HepG2 (cell line): ENCODE measurements at regions not wholly inside any gene's neighbourhood (a gene's known extent, or its start where the extent isn't known, plus 50 kb on each side); places are given as distances from the start of the nearest gene placed in this dataset.

ENCODE experiments used
- ATAC-seq: fragments of 200-7000 bp; cut with Tn5 transposase; 3 replicates; pipeline ENCODE4 v1.9.1; 2020; ENCODE audit warnings: mild to moderate bottlenecking, moderate library complexity
- BruUV-seq: library from RNA; stranded (reverse); fragments of 400-500 nt; replicated peaks from 2 replicates; lab custom pipeline; 2021; lab: Mats Ljungman, UMichigan
- CTCF ChIA-PET: fragments of 300-600 bp; formaldehyde crosslinking; extraction: SDS; loops from one replicate; lab custom pipeline; 2021; ENCODE audit warnings: low total read pairs, inconsistent platforms, low intra/inter-chr PET ratio; lab: Yijun Ruan, JAX
- POLR2A ChIA-PET: fragments of 350-600 bp; sonication (Branson Sonifier 250); formaldehyde crosslinking; loops from one replicate; lab custom pipeline; 2020; ENCODE audit warnings: antibody characterized with exemption, inconsistent platforms; lab: Yijun Ruan, JAX
- DNase-seq: peaks from one replicate; pipeline ENCODE4 v3.0.0-alpha.2; 2015; ENCODE audit warnings: low spot score
- FAIRE-seq: peaks from 3 replicates; lab custom pipeline; 2011; peaks lifted over from hg19 to GRCh38; lab: Jason Lieb, UNC
- H2AFZ ChIP-seq: one replicate; pipeline ENCODE4 v1.6.1; 2011; ENCODE audit warnings: low read length, inconsistent platforms
- H3K27ac ChIP-seq: fragments of 300-600 bp; 3 replicates; pipeline ENCODE4 v1.8.0; 2011; ENCODE audit warnings: mixed run types, mild to moderate bottlenecking, mixed read lengths, low read length, inconsistent platforms; ENCODE audit not compliant: insufficient read depth; ENCODE audit errors: extremely low read length
- H3K27me3 ChIP-seq, 2 experiments: fragments of 200-600 bp in 1 of 2; 2 replicates in 1 of 2; 3 replicates in 1 of 2; pipeline versions ENCODE4 v1.6.0 to v1.8.0; 2011; ENCODE audit warnings: low read length in 2 of 2, mild to moderate bottlenecking in 2 of 2, moderate library complexity in 2 of 2, inconsistent platforms in 1 of 2; ENCODE audit not compliant: insufficient read depth in 2 of 2, control insufficient read depth in 1 of 2
- H3K36me3 ChIP-seq, 2 experiments: fragments of 200-600 bp in 1 of 2; replicated peaks in 1 of 2; 2 replicates in 1 of 2; 3 replicates in 1 of 2; pipeline versions ENCODE4 v1.5.1 to v1.8.0; 2011; ENCODE audit warnings: low read length in 2 of 2, inconsistent platforms in 1 of 2; ENCODE audit not compliant: insufficient read depth in 2 of 2, control insufficient read depth in 1 of 2
- H3K4me1 ChIP-seq: 2 replicates; pipeline ENCODE4 v1.5.1; 2012; ENCODE audit warnings: low read length, inconsistent platforms; ENCODE audit not compliant: insufficient read depth
- H3K4me2 ChIP-seq: 2 replicates; pipeline ENCODE4 v1.6.0; 2011; ENCODE audit warnings: low read depth, low read length, inconsistent platforms
- H3K4me3 ChIP-seq, 3 experiments: fragments of 200-600 bp in 1 of 3; sonication (generic), shearing (Covaris generic) in 1 of 3; replicated peaks in 1 of 3; 2 replicates each; pipeline ENCODE4 v1.5.1; 2011 to 2016; ENCODE audit warnings: low read length in 3 of 3, inconsistent platforms in 2 of 3, low read depth in 2 of 3, mild to moderate bottlenecking in 2 of 3, control low read depth in 1 of 3, mixed read lengths in 1 of 3; ENCODE audit not compliant: insufficient read depth in 1 of 3
- H3K79me2 ChIP-seq: one replicate; pipeline ENCODE4 v1.6.1; 2011; ENCODE audit warnings: low read length, inconsistent platforms; ENCODE audit not compliant: insufficient read depth
- H3K9ac ChIP-seq: 2 replicates; pipeline ENCODE4 v1.6.0; 2011; ENCODE audit warnings: mild to moderate bottlenecking, low read depth, low read length, inconsistent platforms; ENCODE audit not compliant: insufficient read depth
- H3K9me3 ChIP-seq: 2 replicates; pipeline ENCODE4 v1.5.1; 2012; ENCODE audit warnings: mild to moderate bottlenecking, low read length
- H4K20me1 ChIP-seq: 2 replicates; pipeline ENCODE4 v1.6.0; 2011; ENCODE audit warnings: inconsistent platforms, mild to moderate bottlenecking, low read length, moderate library complexity; ENCODE audit not compliant: insufficient read depth
- EHMT2 ChIP-seq: fragments of 200-600 bp; sonication (generic); IDR thresholded peaks from 2 replicates; pipeline ENCODE4 v1.7.0; 2017; ENCODE audit warnings: antibody characterized with exemption, low read depth, low read length, borderline replicate concordance
- FOXC1 ChIP-seq: sonication (generic); formaldehyde crosslinking; IDR thresholded peaks from 2 replicates; pipeline ENCODE4 v1.8.0; 2022; ENCODE audit warnings: mild to moderate bottlenecking, missing genetic modification reagents, borderline replicate concordance
- GZF1 ChIP-seq: sonication (generic); formaldehyde crosslinking; IDR thresholded peaks from 2 replicates; pipeline ENCODE4 v1.5.1; 2020; ENCODE audit warnings: mild to moderate bottlenecking, missing genetic modification reagents
- HDAC1 ChIP-seq: sonication (generic); formaldehyde crosslinking; IDR thresholded peaks from 2 replicates; pipeline ENCODE4 v1.5.1; 2020; ENCODE audit warnings: mild to moderate bottlenecking, missing genetic modification reagents
- KLF16 ChIP-seq, 2 experiments: sonication (generic) in 1 of 2; formaldehyde crosslinking in 1 of 2; IDR thresholded peaks; 2 replicates each; pipeline versions ENCODE4 v1.6.1 to v1.8.0; 2016 to 2023; ENCODE audit warnings: missing genetic modification reagents in 2 of 2, missing compliant biosample characterization in 1 of 2
- MEF2D ChIP-seq: sonication (generic); formaldehyde crosslinking; IDR thresholded peaks from 2 replicates; pipeline ENCODE4 v1.5.1; 2020; ENCODE audit warnings: mild to moderate bottlenecking, missing genetic modification reagents
- NR2C2 ChIP-seq: sonication (generic); formaldehyde crosslinking; IDR thresholded peaks from 2 replicates; pipeline ENCODE4 v1.4.0; 2020; ENCODE audit warnings: missing genetic modification reagents, mild to moderate bottlenecking, moderate library complexity, borderline replicate concordance
- NR2F2 ChIP-seq: IDR thresholded peaks from 2 replicates; pipeline ENCODE4 v1.6.1; 2012; ENCODE audit warnings: low read depth, inconsistent platforms, borderline replicate concordance
- TOE1 ChIP-seq: sonication (generic); formaldehyde crosslinking; IDR thresholded peaks from 2 replicates; pipeline ENCODE4 v1.4.0; 2020; ENCODE audit warnings: mild to moderate bottlenecking, missing genetic modification reagents
- TRIM24 ChIP-seq: sonication (generic); formaldehyde crosslinking; IDR thresholded peaks from 2 replicates; pipeline ENCODE4 v1.8.0; 2022; ENCODE audit warnings: mild to moderate bottlenecking, missing genetic modification reagents
- ZFP36L2 ChIP-seq: sonication (generic); formaldehyde crosslinking; IDR thresholded peaks from 2 replicates; pipeline ENCODE4 v1.4.0; 2020; ENCODE audit warnings: missing genetic modification reagents
- ZFP90 ChIP-seq: sonication (generic); formaldehyde crosslinking; IDR thresholded peaks from 2 replicates; pipeline ENCODE4 v1.8.0; 2022; ENCODE audit warnings: missing genetic modification reagents, mild to moderate bottlenecking, inconsistent platforms, borderline replicate concordance
- WGBS: methylation state at CpG from one replicate; pipeline ENCODE4 v1.1.6; 2017; ENCODE audit warnings: low lambda C conversion rate; 5-methylcytosine and 5-hydroxymethylcytosine counted together
- in situ Hi-C: cut with HindIII; loops from 2 replicates; pipeline ENCODE4 v1.10.0; 2017; ENCODE audit warnings: low pct_unique_long_range_greater_than_20kb; ENCODE audit not compliant: extremely low pct_ligation_motif_present
- intact Hi-C: fragments of 100-400 bp; cut with micrococcal nuclease; formaldehyde crosslinking; loops from one replicate; pipeline ENCODE4 v1.10.0; 2022; ENCODE audit not compliant: unreplicated experiment
- TF ChIP-seq, protein P1 (sequence below): sonication (generic); formaldehyde crosslinking; IDR thresholded peaks from 2 replicates; pipeline ENCODE4 v1.8.0; 2022; ENCODE audit warnings: mild to moderate bottlenecking, missing genetic modification reagents, moderate library complexity
- TF ChIP-seq, protein P2 (sequence below): sonication (generic); formaldehyde crosslinking; IDR thresholded peaks from 2 replicates; pipeline ENCODE4 v1.9.0; 2021; ENCODE audit warnings: missing genetic modification reagents, borderline replicate concordance

- 0% methylated on average over 2 of the region's 2 CpGs for WGBS
Measured at GRCh38 chr7:46630031-46630430, 709.0 kb upstream of the IGFBP3 start.

GRCh38 chr7:46628389-46628788, 707.3 kb upstream of the IGFBP3 start:
- Histone ChIP-seq H3K27me3 (no peaks in the 10 kb centered on the region), H3K79me2 (no peaks in the 10 kb centered on the region), H3K4me3 (no peak overlapping the region), H4K20me1 (no peaks in the 10 kb centered on the region), H2AFZ (no peak overlapping the region), H3K27ac (no peak overlapping the region), H3K9ac (no peak overlapping the region), H3K36me3 (no peaks in the 10 kb centered on the region), H3K4me1 (no peaks in the 10 kb centered on the region), H3K4me2 (no peak overlapping the region), H3K9me3 (no peaks in the 10 kb centered on the region)
- no peak for FAIRE-seq
- CTCF ChIA-PET, result no interaction called here
- POLR2A ChIA-PET, result no interaction called here
- TF ChIP-seq, protein P1, sequence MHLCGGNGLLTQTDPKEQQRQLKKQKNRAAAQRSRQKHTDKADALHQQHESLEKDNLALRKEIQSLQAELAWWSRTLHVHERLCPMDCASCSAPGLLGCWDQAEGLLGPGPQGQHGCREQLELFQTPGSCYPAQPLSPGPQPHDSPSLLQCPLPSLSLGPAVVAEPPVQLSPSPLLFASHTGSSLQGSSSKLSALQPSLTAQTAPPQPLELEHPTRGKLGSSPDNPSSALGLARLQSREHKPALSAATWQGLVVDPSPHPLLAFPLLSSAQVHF (CRISPR knock-in tag), result no peak
- TF ChIP-seq ZFP90 (CRISPR knock-in tag) (no peak), HDAC1 (no peak)
- intact Hi-C loops, result no loop called here
- in situ Hi-C loops, result no loop called here
- no peak for ATAC-seq
- WGBS, result 40% methylated on average over 1 of the region's 1 CpG
- DNase-seq, result no peak
- BruUV-seq, result no TSS peak

More at GRCh38 chr7:46630031-46630430, 709.0 kb upstream of the IGFBP3 start:
- Histone ChIP-seq H3K4me1 (no peaks in the 10 kb centered on the region), H3K4me2 (no peak overlapping the region), H4K20me1 (no peaks in the 10 kb centered on the region), H3K9me3 (no peaks in the 10 kb centered on the region), H3K79me2 (no peaks in the 10 kb centered on the region), H3K27me3 (no peaks in the 10 kb centered on the region), H3K4me3 (no peak overlapping the region), H2AFZ (no peak overlapping the region), H3K27ac (no peak overlapping the region), H3K36me3 (no peaks in the 10 kb centered on the region)
- DNase-seq, result no peak
- POLR2A ChIA-PET, result no interaction called here
- TF ChIP-seq ZFP36L2 (CRISPR knock-in tag) (no peak), NR2F2 (no peak), NR2C2 (no peak), GZF1 (CRISPR knock-in tag) (no peak), FOXC1 (CRISPR knock-in tag) (no peak), TRIM24 (no peak), EHMT2 (no peak), KLF16 (CRISPR knock-in tag; IDR thresholded peaks at IDR 0.05) (no peak), MEF2D (CRISPR knock-in tag) (no peak), TOE1 (CRISPR knock-in tag) (no peak)
- TF ChIP-seq, protein P2, sequence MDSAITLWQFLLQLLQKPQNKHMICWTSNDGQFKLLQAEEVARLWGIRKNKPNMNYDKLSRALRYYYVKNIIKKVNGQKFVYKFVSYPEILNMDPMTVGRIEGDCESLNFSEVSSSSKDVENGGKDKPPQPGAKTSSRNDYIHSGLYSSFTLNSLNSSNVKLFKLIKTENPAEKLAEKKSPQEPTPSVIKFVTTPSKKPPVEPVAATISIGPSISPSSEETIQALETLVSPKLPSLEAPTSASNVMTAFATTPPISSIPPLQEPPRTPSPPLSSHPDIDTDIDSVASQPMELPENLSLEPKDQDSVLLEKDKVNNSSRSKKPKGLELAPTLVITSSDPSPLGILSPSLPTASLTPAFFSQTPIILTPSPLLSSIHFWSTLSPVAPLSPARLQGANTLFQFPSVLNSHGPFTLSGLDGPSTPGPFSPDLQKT (CRISPR knock-in tag), result no peak
- TF ChIP-seq, all 625 proteins: peak for 0
- ATAC-seq (no peak), FAIRE-seq (no peak)
- BruUV-seq, result no TSS peak
- in situ Hi-C loops, result no loop called here
- no peak overlapping the region for H3K9ac ChIP-seq
- CTCF ChIA-PET, result no interaction called here
- intact Hi-C loops, result loop anchor here (5.0 kb wide), 1 partner anchor 1902 kb away; no protein-coding TSS in a partner anchor
